ENCODE measurements at regions not wholly inside any gene's neighbourhood (a gene's known extent, or its start where the extent isn't known, plus 50 kb on each side); places are given as distances from the start of the nearest gene placed in this dataset.

DNA sequence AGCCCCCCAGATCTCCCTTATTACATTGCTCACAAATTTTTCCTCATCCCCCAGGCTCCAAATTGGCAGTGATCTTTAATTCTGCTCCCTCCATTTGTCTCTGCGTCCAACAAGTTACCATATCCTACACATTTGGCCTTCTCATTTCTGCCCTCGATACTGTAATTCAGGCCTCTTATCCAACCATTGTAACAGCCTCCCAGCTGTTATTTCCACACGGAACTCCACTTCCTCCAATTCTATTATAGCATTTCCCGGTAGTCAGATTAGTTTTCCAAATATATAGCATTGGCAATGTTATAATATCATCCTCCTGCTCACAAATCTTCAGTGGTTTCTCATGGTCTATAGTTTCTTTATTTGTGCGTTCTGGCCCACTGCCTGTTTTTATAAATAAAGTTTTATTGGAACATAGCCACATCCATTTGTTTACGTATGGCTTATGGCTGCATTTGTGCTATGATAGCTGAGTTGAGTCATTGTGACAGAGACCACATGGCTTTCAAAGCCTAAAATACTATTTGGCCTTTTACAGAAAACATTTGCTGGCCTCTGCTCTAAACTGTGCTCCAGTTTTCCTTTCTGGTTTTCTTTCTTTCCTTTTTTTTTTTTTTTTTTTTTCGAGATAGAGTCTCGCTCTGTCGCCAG is 126.5 kb upstream of the ZNF438 start:
- Histone ChIP-seq H3K36me3 (ENCODE audit: control insufficient read depth, insufficient read depth, low read length) (no peaks in the 10 kb centered on the region), H3K27me3 (ENCODE audit: control insufficient read depth, insufficient read depth, low read length) (no peaks in the 10 kb centered on the region), H3K4me3 (ENCODE audit: low read depth, low read length) (no peak overlapping the region)
- DNase-seq (ENCODE audit: low read depth) (no peak), FAIRE-seq (no peak)
- TF ChIP-seq, protein P1, sequence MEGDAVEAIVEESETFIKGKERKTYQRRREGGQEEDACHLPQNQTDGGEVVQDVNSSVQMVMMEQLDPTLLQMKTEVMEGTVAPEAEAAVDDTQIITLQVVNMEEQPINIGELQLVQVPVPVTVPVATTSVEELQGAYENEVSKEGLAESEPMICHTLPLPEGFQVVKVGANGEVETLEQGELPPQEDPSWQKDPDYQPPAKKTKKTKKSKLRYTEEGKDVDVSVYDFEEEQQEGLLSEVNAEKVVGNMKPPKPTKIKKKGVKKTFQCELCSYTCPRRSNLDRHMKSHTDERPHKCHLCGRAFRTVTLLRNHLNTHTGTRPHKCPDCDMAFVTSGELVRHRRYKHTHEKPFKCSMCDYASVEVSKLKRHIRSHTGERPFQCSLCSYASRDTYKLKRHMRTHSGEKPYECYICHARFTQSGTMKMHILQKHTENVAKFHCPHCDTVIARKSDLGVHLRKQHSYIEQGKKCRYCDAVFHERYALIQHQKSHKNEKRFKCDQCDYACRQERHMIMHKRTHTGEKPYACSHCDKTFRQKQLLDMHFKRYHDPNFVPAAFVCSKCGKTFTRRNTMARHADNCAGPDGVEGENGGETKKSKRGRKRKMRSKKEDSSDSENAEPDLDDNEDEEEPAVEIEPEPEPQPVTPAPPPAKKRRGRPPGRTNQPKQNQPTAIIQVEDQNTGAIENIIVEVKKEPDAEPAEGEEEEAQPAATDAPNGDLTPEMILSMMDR (IDR thresholded peaks at IDR 0.05; ENCODE audit: insufficient read depth, low read length, severe bottlenecking), result no peak

DNA sequence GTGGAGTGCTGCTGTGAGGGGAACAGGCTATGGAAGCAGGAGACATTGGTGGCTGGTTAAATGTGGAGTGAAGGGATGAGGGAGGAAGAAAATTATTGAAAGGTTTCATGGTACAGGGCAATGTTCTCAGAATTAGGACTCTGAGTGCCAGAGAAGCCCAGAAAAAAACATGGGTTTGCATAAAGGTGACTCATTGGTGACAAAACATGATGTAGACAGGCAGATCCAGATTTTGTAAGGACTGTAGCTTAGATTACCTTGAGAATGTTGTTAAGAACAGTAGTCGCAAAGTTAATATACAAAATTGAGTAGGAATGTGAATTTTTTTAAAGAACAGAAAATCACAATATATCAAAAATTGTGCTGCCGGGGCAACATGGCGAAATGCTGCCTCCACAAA is 134.9 kb upstream of the ZNF438 start:
- FAIRE-seq (no peak), DNase-seq (ENCODE audit: low read depth) (peak; percentile 31)
- Histone ChIP-seq H3K36me3 (ENCODE audit: control insufficient read depth, insufficient read depth, low read length) (no peaks in the 10 kb centered on the region), H3K4me3 (ENCODE audit: low read depth, low read length) (no peak overlapping the region), H3K27me3 (ENCODE audit: control insufficient read depth, insufficient read depth, low read length) (no peaks in the 10 kb centered on the region)
- TF ChIP-seq, protein P1 (IDR thresholded peaks at IDR 0.05; ENCODE audit: insufficient read depth, low read length, severe bottlenecking), result no peak

DNA sequence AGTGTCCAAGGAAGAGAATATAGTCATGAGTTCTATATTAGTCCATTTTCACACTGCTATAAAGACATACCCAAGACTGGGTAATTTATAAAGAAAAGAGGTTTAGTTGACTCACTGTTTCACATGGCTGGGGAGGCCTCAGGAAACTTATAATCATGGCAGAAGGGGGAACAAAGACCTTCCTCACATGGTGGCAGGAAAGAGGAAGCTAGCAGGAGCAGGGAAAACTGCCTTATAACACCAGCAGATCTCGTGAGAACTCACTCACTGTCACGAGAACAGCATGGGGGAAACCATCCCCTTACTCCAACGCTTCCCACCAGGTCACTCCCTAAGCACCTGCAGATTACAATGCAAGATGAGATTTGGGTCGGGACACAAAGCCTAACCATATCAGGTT is 139.0 kb upstream of the ZNF438 start:
- H3K36me3 ChIP-seq (ENCODE audit: control insufficient read depth, insufficient read depth, low read length), result no peaks in the 10 kb centered on the region
- H3K4me3 ChIP-seq (ENCODE audit: low read depth, low read length), result no peak overlapping the region
- TF ChIP-seq, protein P1 (IDR thresholded peaks at IDR 0.05; ENCODE audit: insufficient read depth, low read length, severe bottlenecking), result no peak
- H3K27me3 ChIP-seq (ENCODE audit: control insufficient read depth, insufficient read depth, low read length), result no peaks in the 10 kb centered on the region
- no peak for FAIRE-seq
- no peak for DNase-seq (ENCODE audit: low read depth)

DNA sequence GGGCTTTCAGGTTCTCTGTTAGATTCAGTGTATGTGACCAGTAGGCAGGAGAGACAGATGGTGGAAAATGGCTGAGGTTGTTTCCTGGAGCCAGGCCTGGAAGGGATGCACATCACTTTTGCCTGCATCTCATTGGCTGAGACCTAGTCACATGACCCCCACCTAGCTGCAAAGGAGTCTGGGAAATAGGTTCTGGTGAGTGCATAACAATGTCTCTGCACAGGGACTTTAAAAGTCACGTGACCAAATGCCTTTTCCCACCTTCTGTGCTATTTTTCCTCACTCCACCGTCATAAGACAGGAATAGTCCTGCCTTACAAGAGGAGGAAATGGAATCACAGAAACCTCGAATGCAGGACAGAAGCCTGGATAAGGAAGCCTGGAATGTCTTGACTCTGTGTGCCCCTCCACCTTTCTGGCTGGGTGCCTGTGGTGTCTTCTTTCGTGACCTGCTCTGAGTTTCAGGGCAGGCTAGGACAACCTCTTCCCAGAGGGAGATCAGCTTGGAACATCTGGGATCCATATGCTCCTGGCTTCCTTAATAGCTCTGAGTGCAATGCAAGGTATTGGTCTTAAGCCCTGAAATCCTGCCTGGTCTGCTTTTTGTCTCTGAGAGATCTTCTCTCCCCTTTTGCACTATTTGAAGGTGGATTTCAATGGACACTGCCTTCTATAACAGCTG is 139.9 kb upstream of the ZNF438 start:
- FAIRE-seq, result no peak
- no peaks in the 10 kb centered on the region for H3K27me3 ChIP-seq (ENCODE audit: control insufficient read depth, insufficient read depth, low read length)
- TF ChIP-seq, protein P1 (IDR thresholded peaks at IDR 0.05; ENCODE audit: insufficient read depth, low read length, severe bottlenecking), result no peak
- no peak for DNase-seq (ENCODE audit: low read depth)
- no peak overlapping the region for H3K4me3 ChIP-seq (ENCODE audit: low read depth, low read length)
- H3K36me3 ChIP-seq (ENCODE audit: control insufficient read depth, insufficient read depth, low read length), result no peaks in the 10 kb centered on the region

DNA sequence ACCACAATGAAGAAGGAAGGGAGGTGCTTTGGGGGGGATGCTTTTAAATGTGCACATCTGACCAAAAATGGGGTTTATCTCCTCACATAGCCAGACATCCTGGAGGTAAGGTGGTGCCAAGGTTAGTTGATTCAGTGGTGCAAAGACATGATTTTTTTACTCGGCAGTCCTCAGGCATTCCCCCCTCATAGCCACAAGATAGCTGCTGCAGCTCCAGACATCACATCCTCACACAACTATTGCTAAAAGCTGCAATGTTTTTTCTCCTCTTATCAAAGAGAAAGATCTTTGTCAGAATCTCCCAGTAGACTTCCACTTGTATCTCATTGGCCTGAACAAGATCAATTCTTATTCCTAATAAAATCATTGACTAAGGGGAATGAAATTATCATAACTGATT is 141.3 kb upstream of the ZNF438 start:
- DNase-seq (ENCODE audit: low read depth) (no peak), FAIRE-seq (no peak)
- TF ChIP-seq, protein P1 (IDR thresholded peaks at IDR 0.05; ENCODE audit: insufficient read depth, low read length, severe bottlenecking), result no peak
- H3K36me3 ChIP-seq (ENCODE audit: control insufficient read depth, insufficient read depth, low read length), result no peaks in the 10 kb centered on the region
- H3K4me3 ChIP-seq (ENCODE audit: low read depth, low read length), result no peak overlapping the region
- H3K27me3 ChIP-seq (ENCODE audit: control insufficient read depth, insufficient read depth, low read length), result no peaks in the 10 kb centered on the region

Measured in bronchial epithelial cell (primary cell).